Activated CD4-positive, alpha-beta T cell treated with anti-CD3 and anti-CD28 coated beads, Interleukin-2, amount 50 U/mL, for 48 hours (primary cell): ENCODE measurements at regions not wholly inside any gene's neighbourhood (a gene's known extent, or its start where the extent isn't known, plus 50 kb on each side); places are given as distances from the start of the nearest gene placed in this dataset.
"Not testable (repeated sequence)": the region's sequence is repeated elsewhere in the genome, so short reads cannot be mapped to it uniquely, and the experiment has no call there.

Source experiments
- DNase-seq, 2 experiments: peaks; one replicate each; pipeline ENCODE4 v3.0.0-alpha.2; 2020

- no peak for DNase-seq
Measured at GRCh38 chr4:162586266-162586665, 422.5 kb upstream of the FSTL5 start.

GRCh38 chr4:162582180-162582579 is 418.4 kb upstream of the FSTL5 start:
- DNase-seq = no peak

GRCh38 chr4:162565730-162566129 is 401.9 kb upstream of the FSTL5 start:
- DNase-seq = no peak

- DNase-seq = no peak
Measured at GRCh38 chr4:162560073-162560472, 396.3 kb upstream of the FSTL5 start.

GRCh38 chr4:162557516-162558106 is 393.8 kb upstream of the FSTL5 start:
- DNase-seq = no peak

- no peak for DNase-seq
Measured at GRCh38 chr4:162535121-162535520, 371.3 kb upstream of the FSTL5 start.

- no peak for DNase-seq
Measured at GRCh38 chr4:162523171-162523570, 359.4 kb upstream of the FSTL5 start.

GRCh38 chr4:162522724-162523123 is 358.9 kb upstream of the FSTL5 start:
- no peak for DNase-seq

GRCh38 chr4:162510937-162511336 is 347.1 kb upstream of the FSTL5 start:
- no peak for DNase-seq

- no peak for DNase-seq
Measured at GRCh38 chr4:162510115-162510514, 346.3 kb upstream of the FSTL5 start.

GRCh38 chr4:162509333-162509732 is 345.5 kb upstream of the FSTL5 start:
- no peak for DNase-seq

GRCh38 chr4:162506253-162506652 is 342.5 kb upstream of the FSTL5 start:
- DNase-seq = no peak

- DNase-seq = no peak
Measured at GRCh38 chr4:162503868-162504267, 340.1 kb upstream of the FSTL5 start.

GRCh38 chr4:162502109-162502508 is 338.3 kb upstream of the FSTL5 start:
- DNase-seq = no peak

- DNase-seq = no peak
Measured at GRCh38 chr4:162499478-162499877, 335.7 kb upstream of the FSTL5 start.

- DNase-seq = no peak
Measured at GRCh38 chr4:162498168-162498567, 334.4 kb upstream of the FSTL5 start.

GRCh38 chr4:162497564-162498167 is 333.9 kb upstream of the FSTL5 start:
- no peak for DNase-seq

- no peak for DNase-seq
Measured at GRCh38 chr4:162494935-162495334, 331.1 kb upstream of the FSTL5 start.

GRCh38 chr4:162485486-162485885 is 321.7 kb upstream of the FSTL5 start:
- no peak for DNase-seq

GRCh38 chr4:162475246-162475645 is 311.4 kb upstream of the FSTL5 start:
- DNase-seq = no peak

GRCh38 chr4:162469977-162470376 is 306.2 kb upstream of the FSTL5 start:
- DNase-seq = no peak

GRCh38 chr4:162465356-162465755 is 301.6 kb upstream of the FSTL5 start:
- DNase-seq = not testable (repeated sequence)

GRCh38 chr4:162461952-162462351 is 298.2 kb upstream of the FSTL5 start:
- DNase-seq = no peak

- no peak for DNase-seq
Measured at GRCh38 chr4:162458051-162458450, 294.3 kb upstream of the FSTL5 start.
